Heart right ventricle (tissue), 16 donors: ENCODE measurements at regions not wholly inside any gene's neighbourhood (a gene's known extent, or its start where the extent isn't known, plus 50 kb on each side); places are given as distances from the start of the nearest gene placed in this dataset.

Experiments
- ATAC-seq, 8 donors: fragments of 200-7000 bp; cut with Tn5 transposase; one replicate each; pipeline ENCODE4 v1.9.1; 2020; ENCODE audit warnings: mild to moderate bottlenecking in 8 of 8, moderate library complexity in 8 of 8, moderate number of reproducible peaks in 1 of 8
- DNase-seq, 2 donors: peaks; one replicate each; pipeline ENCODE4 v3.0.0-alpha.2; 2020
- H3K27ac ChIP-seq, 10 donors: fragments of 200-600 bp; sonication (generic) in 2 of 10; one replicate each; pipeline versions ENCODE4 v1.5.0 to v1.8.0; 2020 to 2022; ENCODE audit warnings: mild to moderate bottlenecking in 3 of 10
- H3K27me3 ChIP-seq, 7 donors: fragments of 200-600 bp; one replicate each; pipeline ENCODE4 v1.8.0; 2021 to 2022; ENCODE audit warnings: mild to moderate bottlenecking in 2 of 7
- H3K36me3 ChIP-seq, 9 donors: fragments of 200-600 bp; sonication (generic) in 1 of 9; one replicate each; pipeline versions ENCODE4 v1.5.0 to v1.8.0; 2020 to 2022; ENCODE audit warnings: mild to moderate bottlenecking in 2 of 9
- H3K4me1 ChIP-seq, 9 donors: fragments of 200-600 bp; sonication (generic) in 1 of 9; one replicate each; pipeline versions ENCODE4 v1.5.0 to v1.8.0; 2020 to 2022; ENCODE audit warnings: mild to moderate bottlenecking in 4 of 9
- H3K4me3 ChIP-seq, 10 donors: fragments of 200-600 bp; sonication (generic) in 2 of 10; one replicate each; pipeline versions ENCODE4 v1.5.0 to v1.8.0; 2020 to 2022; ENCODE audit warnings: mild to moderate bottlenecking in 7 of 10, moderate library complexity in 2 of 10
- H3K9me3 ChIP-seq, 11 donors: fragments of 200-600 bp in 10 of 11; sonication (generic) in 2 of 11; one replicate each; pipeline versions ENCODE4 v1.5.0 to v1.8.0; 2013 to 2022; ENCODE audit warnings: mild to moderate bottlenecking in 2 of 11, control low read depth in 1 of 11, moderate library complexity in 1 of 11
- WGBS, 2 donors: extraction: QIAGEN DNeasy Blood & Tissue Kit; methylation state at CpG; one replicate each; pipeline ENCODE4 v1.1.7; 2013; ENCODE audit warnings: inconsistent platforms in 1 of 2; 5-methylcytosine and 5-hydroxymethylcytosine counted together
- intact Hi-C, 10 donors: fragments of 100-400 bp; cut with DNase I; formaldehyde crosslinking; loops; one replicate each; pipeline versions ENCODE4 v1.11.1 to v1.14.2; 2022
- TF ChIP-seq, protein P1 (sequence below), 9 donors: fragments of 200-600 bp; sonication (generic) in 2 of 9; IDR thresholded peaks; one replicate each; pipeline versions ENCODE4 v1.5.0 to v1.8.0; 2021 to 2022; ENCODE audit warnings: antibody characterized with exemption in 9 of 9, mild to moderate bottlenecking in 5 of 9, moderate library complexity in 1 of 9
- donor health status: Arrhythmogenic right ventricular cardiomyopathy.
- donor health status: ischemic (EF 13 %, LVEDD 7.1; RV severe dilation, severe dysfunction).
- donor health status: healthy with polysubstance abuse.
- donor health status: DM: no; HTN: yes; CAD: no.
- donor health status: DM: no; HTN: no; CAD: no.
- donor health status: ischemic (EF 25% LVEDD 6.9; RV normal size, moderate dysfunction).
- donor health status: ischemic (EF 25% LVEDD 5.7; RV mildly dilated, moderate dysfunction).
- donor health status: healthy.
- donor health status: DM: yes; HTN: yes; CAD: no.
- donor health status: Ischemic cardiomyopathy.
- donor health status: ischemic (EF 35%, LVEDD 5.7; RV mildly dilated, moderate dysfunction).
- donor health status: nonischemic (EF 11% LVEDD 7.7; RV severe dilation, severe dysfunction).
- donor health status: DM: yes; HTN: yes; CAD: no.
- donor health status: PGD.
- donor health status: ischemic (EF 29% LVEDD 5.4; RV normal size, mild dysfunction).
- donor health status: nonischemic (EF 23%, LVEDD 6.1; RV moderate dilation, normal function).

DNA sequence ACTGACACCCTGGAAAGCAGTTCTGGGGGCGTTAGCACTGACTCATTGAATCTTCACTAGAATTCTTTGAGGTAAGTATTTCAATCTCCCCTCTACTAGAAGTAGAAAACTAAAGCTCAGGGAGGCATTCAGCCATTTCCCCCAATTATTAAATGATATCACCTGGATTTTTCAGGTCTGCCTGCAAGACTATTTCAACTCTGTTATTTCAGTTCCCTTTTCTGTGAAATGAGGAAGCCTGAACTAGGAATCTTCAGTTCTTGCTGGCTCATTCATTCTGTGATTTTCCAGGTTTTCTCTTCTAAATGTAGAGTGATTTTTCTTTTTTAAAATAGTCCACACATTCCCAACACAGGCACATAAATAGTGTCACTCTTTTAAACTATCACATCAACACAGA lies 337.0 kb upstream of the NR5A2 start:
- H3K9me3 ChIP-seq, result no peaks in the 10 kb centered on the region
- H3K4me1 ChIP-seq, result peaks cover 0 to 17% (median 0%) of the 10 kb centered on the region in 9 donors
- 61 to 76% methylated on average over 1 of the region's 1 CpG for WGBS, 2 donors
- H3K4me3 ChIP-seq, result no peak overlapping the region
- intact Hi-C loops, result no loop called here
- ATAC-seq (no peak), DNase-seq (no peak)
- H3K36me3 ChIP-seq, result no peaks in the 10 kb centered on the region
- peaks cover 0 to 11% (median 0%) of the 10 kb centered on the region in 7 donors for H3K27me3 ChIP-seq
- no peak overlapping the region for H3K27ac ChIP-seq
- TF ChIP-seq, protein P1, sequence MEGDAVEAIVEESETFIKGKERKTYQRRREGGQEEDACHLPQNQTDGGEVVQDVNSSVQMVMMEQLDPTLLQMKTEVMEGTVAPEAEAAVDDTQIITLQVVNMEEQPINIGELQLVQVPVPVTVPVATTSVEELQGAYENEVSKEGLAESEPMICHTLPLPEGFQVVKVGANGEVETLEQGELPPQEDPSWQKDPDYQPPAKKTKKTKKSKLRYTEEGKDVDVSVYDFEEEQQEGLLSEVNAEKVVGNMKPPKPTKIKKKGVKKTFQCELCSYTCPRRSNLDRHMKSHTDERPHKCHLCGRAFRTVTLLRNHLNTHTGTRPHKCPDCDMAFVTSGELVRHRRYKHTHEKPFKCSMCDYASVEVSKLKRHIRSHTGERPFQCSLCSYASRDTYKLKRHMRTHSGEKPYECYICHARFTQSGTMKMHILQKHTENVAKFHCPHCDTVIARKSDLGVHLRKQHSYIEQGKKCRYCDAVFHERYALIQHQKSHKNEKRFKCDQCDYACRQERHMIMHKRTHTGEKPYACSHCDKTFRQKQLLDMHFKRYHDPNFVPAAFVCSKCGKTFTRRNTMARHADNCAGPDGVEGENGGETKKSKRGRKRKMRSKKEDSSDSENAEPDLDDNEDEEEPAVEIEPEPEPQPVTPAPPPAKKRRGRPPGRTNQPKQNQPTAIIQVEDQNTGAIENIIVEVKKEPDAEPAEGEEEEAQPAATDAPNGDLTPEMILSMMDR (IDR thresholded peaks at IDR 0.05), result no peak

DNA sequence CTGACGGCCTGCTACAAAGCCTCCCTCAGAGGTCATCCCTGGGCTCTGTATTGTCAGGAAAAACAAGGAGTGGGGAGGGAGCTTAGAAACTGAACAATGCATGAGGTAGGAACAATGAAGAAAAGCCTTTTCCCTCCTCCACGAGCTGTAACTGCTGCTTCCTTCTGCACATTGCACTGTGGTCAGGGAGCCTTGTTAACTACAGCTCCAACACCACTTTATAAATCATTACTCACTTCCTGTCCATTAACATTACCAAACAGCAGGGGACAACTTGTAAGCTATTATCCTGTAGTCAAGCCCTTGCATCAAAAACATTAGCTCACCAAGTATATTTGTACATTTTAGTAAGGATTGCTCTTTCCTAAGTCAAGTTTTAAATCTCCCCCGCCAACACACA lies 336.0 kb upstream of the NR5A2 start:
- Histone ChIP-seq H3K9me3 (no peaks in the 10 kb centered on the region), H3K27me3 (peaks cover 0 to 11% (median 0%) of the 10 kb centered on the region in 7 donors), H3K4me1 (peaks cover 0 to 17% (median 0%) of the 10 kb centered on the region in 9 donors), H3K27ac (peak overlapping the region in 1 of 10 donors; percentile 10), H3K36me3 (no peaks in the 10 kb centered on the region), H3K4me3 (no peak overlapping the region)
- intact Hi-C loops, result no loop called here
- WGBS, 2 donors, result 45 to 57% methylated on average over 3 of the region's 3 CpGs
- TF ChIP-seq, protein P1 (IDR thresholded peaks at IDR 0.05), result no peak
- DNase-seq (no peak), ATAC-seq (peak in 6 of 8 donors; percentile 28 to 75 (median 61))

DNA sequence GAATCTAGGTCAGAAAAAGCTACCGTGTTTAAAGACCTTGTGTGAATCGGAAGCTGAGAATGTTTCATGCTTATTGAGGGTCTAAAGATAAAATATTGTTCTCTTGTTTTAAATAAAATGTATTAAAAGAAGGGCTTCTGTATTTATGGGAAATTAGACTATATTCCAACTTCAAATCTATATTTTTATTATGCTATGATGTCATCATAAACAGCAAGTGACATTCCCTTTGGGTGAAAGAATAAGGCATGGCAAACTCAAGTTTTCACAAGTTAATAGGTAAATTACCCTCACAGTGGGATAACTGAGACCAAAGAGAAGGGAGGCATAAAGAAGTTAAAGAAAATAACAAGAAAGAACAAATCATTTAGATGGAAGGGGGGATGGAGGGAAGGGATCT lies 333.8 kb upstream of the NR5A2 start:
- Histone ChIP-seq H3K27me3 (peaks cover 0 to 9% (median 0%) of the 10 kb centered on the region in 7 donors), H3K36me3 (no peaks in the 10 kb centered on the region), H3K27ac (no peak overlapping the region), H3K4me1 (peaks cover 0 to 17% (median 0%) of the 10 kb centered on the region in 9 donors), H3K4me3 (no peak overlapping the region), H3K9me3 (no peaks in the 10 kb centered on the region)
- WGBS, 2 donors, result 91 to 96% methylated on average over 2 of the region's 2 CpGs
- DNase-seq, result no peak
- TF ChIP-seq, protein P1 (IDR thresholded peaks at IDR 0.05), result no peak
- ATAC-seq, result no peak
- intact Hi-C loops, result no loop called here

DNA sequence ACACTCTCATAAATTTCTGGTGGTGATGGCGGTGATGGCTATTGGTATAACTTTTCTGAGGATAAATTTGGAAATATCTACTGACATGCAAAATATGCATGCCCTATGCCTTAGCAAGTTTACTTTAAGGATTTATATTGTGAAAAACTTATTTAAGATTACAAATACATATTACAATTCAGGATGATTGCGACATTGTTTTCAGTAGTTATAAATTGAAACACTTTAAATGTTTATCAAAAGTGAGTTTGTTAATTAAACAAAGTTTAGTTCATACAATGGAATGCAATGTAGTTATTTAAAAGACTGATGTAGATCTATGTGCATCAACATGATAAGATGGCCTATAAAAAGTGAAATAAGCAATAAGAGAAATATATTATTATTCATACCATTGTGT lies 331.3 kb upstream of the NR5A2 start:
- no peaks in the 10 kb centered on the region for H3K36me3 ChIP-seq
- H3K9me3 ChIP-seq, result no peaks in the 10 kb centered on the region
- peaks cover 0 to 7% (median 0%) of the 10 kb centered on the region in 9 donors for H3K4me1 ChIP-seq
- H3K27me3 ChIP-seq, result peaks cover 0 to 9% (median 0%) of the 10 kb centered on the region in 7 donors
- ATAC-seq (no peak), DNase-seq (no peak)
- intact Hi-C loops, result no loop called here
- H3K4me3 ChIP-seq, result no peak overlapping the region
- TF ChIP-seq, protein P1 (IDR thresholded peaks at IDR 0.05), result no peak
- WGBS, 2 donors, result 94 to 95% methylated on average over 2 of the region's 2 CpGs
- no peak overlapping the region for H3K27ac ChIP-seq
